ENCODE measurements at regions not wholly inside any gene's neighbourhood (a gene's known extent, or its start where the extent isn't known, plus 50 kb on each side); places are given as distances from the start of the nearest gene placed in this dataset.

GRCh38 chr18:10374636-10375293 lies 79.7 kb upstream of the APCDD1 start:
- Histone ChIP-seq H3K4me3 (ENCODE audit: severe bottlenecking) (no peak overlapping the region), H3K9me3 (ENCODE audit: severe bottlenecking) (no peaks in the 10 kb centered on the region), H3K36me3 (ENCODE audit: low read depth) (no peaks in the 10 kb centered on the region), H3K4me1 (ENCODE audit: insufficient read depth, poor library complexity, severe bottlenecking) (no peaks in the 10 kb centered on the region), H3K27ac (ENCODE audit: poor library complexity, severe bottlenecking) (no peak overlapping the region), H3K27me3 (ENCODE audit: insufficient read depth, poor library complexity, severe bottlenecking) (no peaks in the 10 kb centered on the region)
- TF ChIP-seq CTCF (IDR thresholded peaks at IDR 0.05; ENCODE audit: poor library complexity, severe bottlenecking) = no peak
- DNase-seq (ENCODE audit: low spot score) = no peak
- ATAC-seq (ENCODE audit: low read depth) = peak; percentile 52

GRCh38 chr18:10376731-10377130 lies 77.7 kb upstream of the APCDD1 start:
- Histone ChIP-seq H3K4me3 (ENCODE audit: severe bottlenecking) (no peak overlapping the region), H3K36me3 (ENCODE audit: low read depth) (no peaks in the 10 kb centered on the region), H3K27ac (ENCODE audit: poor library complexity, severe bottlenecking) (no peak overlapping the region), H3K27me3 (ENCODE audit: insufficient read depth, poor library complexity, severe bottlenecking) (no peaks in the 10 kb centered on the region), H3K9me3 (ENCODE audit: severe bottlenecking) (no peaks in the 10 kb centered on the region), H3K4me1 (ENCODE audit: insufficient read depth, poor library complexity, severe bottlenecking) (no peaks in the 10 kb centered on the region)
- TF ChIP-seq CTCF (IDR thresholded peaks at IDR 0.05; ENCODE audit: poor library complexity, severe bottlenecking) = no peak
- ATAC-seq (ENCODE audit: low read depth) = no peak
- DNase-seq (ENCODE audit: low spot score) = no peak

GRCh38 chr18:10377956-10378355 lies 76.5 kb upstream of the APCDD1 start:
- ATAC-seq (ENCODE audit: low read depth) = no peak
- no peak for TF ChIP-seq CTCF (IDR thresholded peaks at IDR 0.05; ENCODE audit: poor library complexity, severe bottlenecking)
- Histone ChIP-seq H3K9me3 (ENCODE audit: severe bottlenecking) (no peaks in the 10 kb centered on the region), H3K4me1 (ENCODE audit: insufficient read depth, poor library complexity, severe bottlenecking) (no peaks in the 10 kb centered on the region), H3K4me3 (ENCODE audit: severe bottlenecking) (no peak overlapping the region), H3K27me3 (ENCODE audit: insufficient read depth, poor library complexity, severe bottlenecking) (no peaks in the 10 kb centered on the region), H3K36me3 (ENCODE audit: low read depth) (no peaks in the 10 kb centered on the region), H3K27ac (ENCODE audit: poor library complexity, severe bottlenecking) (no peak overlapping the region)
- no peak for DNase-seq (ENCODE audit: low spot score)

- ATAC-seq (ENCODE audit: low read depth) (no peak), DNase-seq (ENCODE audit: low spot score) (no peak)
- Histone ChIP-seq H3K27ac (ENCODE audit: poor library complexity, severe bottlenecking) (no peak overlapping the region), H3K36me3 (ENCODE audit: low read depth) (no peaks in the 10 kb centered on the region), H3K4me3 (ENCODE audit: severe bottlenecking) (no peak overlapping the region), H3K4me1 (ENCODE audit: insufficient read depth, poor library complexity, severe bottlenecking) (no peaks in the 10 kb centered on the region), H3K27me3 (ENCODE audit: insufficient read depth, poor library complexity, severe bottlenecking) (no peaks in the 10 kb centered on the region), H3K9me3 (ENCODE audit: severe bottlenecking) (no peaks in the 10 kb centered on the region)
- TF ChIP-seq CTCF (IDR thresholded peaks at IDR 0.05; ENCODE audit: poor library complexity, severe bottlenecking) = no peak
Measured at GRCh38 chr18:10378688-10379420, 75.6 kb upstream of the APCDD1 start.

- Histone ChIP-seq H3K4me1 (ENCODE audit: insufficient read depth, poor library complexity, severe bottlenecking) (no peaks in the 10 kb centered on the region), H3K27ac (ENCODE audit: poor library complexity, severe bottlenecking) (no peak overlapping the region), H3K27me3 (ENCODE audit: insufficient read depth, poor library complexity, severe bottlenecking) (no peaks in the 10 kb centered on the region), H3K36me3 (ENCODE audit: low read depth) (no peaks in the 10 kb centered on the region), H3K4me3 (ENCODE audit: severe bottlenecking) (no peak overlapping the region), H3K9me3 (ENCODE audit: severe bottlenecking) (no peaks in the 10 kb centered on the region)
- DNase-seq (ENCODE audit: low spot score) (no peak), ATAC-seq (ENCODE audit: low read depth) (no peak)
- TF ChIP-seq CTCF (IDR thresholded peaks at IDR 0.05; ENCODE audit: poor library complexity, severe bottlenecking) = no peak
Measured at GRCh38 chr18:10379522-10379921, 74.9 kb upstream of the APCDD1 start.

Data from RWPE2 (cell line).